Panc1 (cell line): ENCODE measurements at regions not wholly inside any gene's neighbourhood (a gene's known extent, or its start where the extent isn't known, plus 50 kb on each side); places are given as distances from the start of the nearest gene placed in this dataset.

Source experiments
- ATAC-seq: fragments of 200-7000 bp; cut with Tn5 transposase; 2 replicates; pipeline ENCODE4 v1.9.1; 2020; ENCODE audit warnings: mild to moderate bottlenecking, moderate library complexity
- BruUV-seq: library from RNA; stranded (reverse); fragments of 400-500 nt; replicated peaks from 2 replicates; lab custom pipeline; 2021; lab: Mats Ljungman, UMichigan
- CTCF ChIA-PET: fragments of 300-600 bp; sonication (Branson Sonifier 250); formaldehyde crosslinking; loops from one replicate; lab custom pipeline; 2022; ENCODE audit warnings: antibody characterized with exemption; lab: Charles Lee
- POLR2A ChIA-PET: fragments of 300-600 bp; sonication (Branson Sonifier 250); formaldehyde crosslinking; loops from one replicate; lab custom pipeline; 2022; ENCODE audit warnings: antibody characterized with exemption; lab: Charles Lee
- DNase-seq: peaks from one replicate; pipeline ENCODE4 v3.0.0-alpha.2; 2010; ENCODE audit warnings: low read depth, low spot score
- H3K27ac ChIP-seq: 2 replicates; pipeline ENCODE4 v1.5.1; 2011; ENCODE audit warnings: mild to moderate bottlenecking, low read length, inconsistent platforms
- H3K27me3 ChIP-seq: fragments of 200-500 bp; sonication (Bioruptor generic); 2 replicates; pipeline ENCODE4 v1.6.0; 2014; ENCODE audit warnings: low read length, inconsistent platforms; ENCODE audit not compliant: control insufficient read depth, insufficient read depth
- H3K36me3 ChIP-seq: fragments of 200-500 bp; sonication (Bioruptor generic); 2 replicates; pipeline ENCODE4 v1.5.1; 2014; ENCODE audit warnings: inconsistent platforms, mild to moderate bottlenecking, low read length, moderate library complexity; ENCODE audit not compliant: control insufficient read depth, insufficient read depth
- H3K4me1 ChIP-seq: 2 replicates; pipeline ENCODE4 v1.5.1; 2011; ENCODE audit warnings: inconsistent platforms, mild to moderate bottlenecking, low read length, moderate library complexity; ENCODE audit not compliant: control insufficient read depth, insufficient read depth
- H3K4me3 ChIP-seq, 2 experiments: 2 replicates each; pipeline ENCODE4 v1.5.1; 2011 to 2012; ENCODE audit warnings: low read depth in 2 of 2, low read length in 2 of 2, mild to moderate bottlenecking in 2 of 2, inconsistent platforms in 1 of 2, moderate library complexity in 1 of 2
- H3K9me3 ChIP-seq: fragments of 200-500 bp; sonication (Bioruptor generic); 2 replicates; pipeline ENCODE4 v1.5.1; 2014; ENCODE audit warnings: low read depth, mild to moderate bottlenecking, inconsistent platforms, low read length, moderate library complexity; ENCODE audit not compliant: control insufficient read depth, insufficient read depth
- CTCF ChIP-seq: fragments of 450-650 bp; IDR thresholded peaks from 2 replicates; pipeline ENCODE4 v1.5.1; 2017; ENCODE audit warnings: mild to moderate bottlenecking
- POLR2AphosphoS5 ChIP-seq: IDR thresholded peaks from 2 replicates; pipeline ENCODE4 v1.6.1; 2012; ENCODE audit warnings: mild to moderate bottlenecking, low read depth, low read length, moderate library complexity
- REST ChIP-seq, 2 experiments: IDR thresholded peaks; 2 replicates each; pipeline ENCODE4 v1.6.1; 2011 to 2012; ENCODE audit warnings: low read depth in 2 of 2, control low read depth in 1 of 2, low read length in 1 of 2, mild to moderate bottlenecking in 1 of 2, moderate library complexity in 1 of 2; ENCODE audit not compliant: insufficient read depth in 1 of 2
- SIN3A ChIP-seq: IDR thresholded peaks from 2 replicates; pipeline ENCODE4 v1.6.1; 2012; ENCODE audit warnings: low read depth, mild to moderate bottlenecking, low read length, moderate library complexity, borderline replicate concordance; ENCODE audit not compliant: insufficient read depth
- TCF7L2 ChIP-seq: IDR thresholded peaks from 2 replicates; pipeline ENCODE4 v1.6.1; 2011; ENCODE audit warnings: mild to moderate bottlenecking, low read depth, low read length, inconsistent platforms
- in situ Hi-C: cut with HindIII; loops from 2 replicates; pipeline ENCODE4 v1.10.0; 2016; ENCODE audit warnings: low sequenced_read_pairs, low pct_unique_long_range_greater_than_20kb
- intact Hi-C: fragments of 100-400 bp; cut with micrococcal nuclease; formaldehyde crosslinking; loops from one replicate; pipeline ENCODE4 v1.10.0; 2022; ENCODE audit not compliant: unreplicated experiment

- no peaks in the 10 kb centered on the region for H3K36me3 ChIP-seq
- ATAC-seq (no peak), DNase-seq (no peak)
- intact Hi-C loops (no loop called here), in situ Hi-C loops (no loop called here)
- no TSS peak for BruUV-seq
- TF ChIP-seq SIN3A: no peak
- no peak for TF ChIP-seq TCF7L2
- no peak for TF ChIP-seq CTCF
- no peak for TF ChIP-seq REST (IDR thresholded peaks at IDR 0.05; ENCODE audit: insufficient read depth in 1 of 2, low read depth in 2 of 2, low read length in 1 of 2)
- TF ChIP-seq POLR2AphosphoS5: no peak
- H3K9me3 ChIP-seq: no peaks in the 10 kb centered on the region
- POLR2A ChIA-PET: no interaction called here
- CTCF ChIA-PET: no interaction called here
- H3K4me3 ChIP-seq: no peak overlapping the region
- no peaks in the 10 kb centered on the region for H3K4me1 ChIP-seq
- no peak overlapping the region for H3K27ac ChIP-seq
- H3K27me3 ChIP-seq: peaks cover 2% of the 10 kb centered on the region
Measured at GRCh38 chr2:20877960-20878359, 55.1 kb upstream of the LDAH start.
